ENCODE measurements at regions not wholly inside any gene's neighbourhood (a gene's known extent, or its start where the extent isn't known, plus 50 kb on each side); places are given as distances from the start of the nearest gene placed in this dataset.

- TF ChIP-seq HOXA7 (CRISPR knock-in tag; IDR thresholded peaks at IDR 0.05) (no peak), RAD21 (conservative IDR thresholded peaks at IDR 0.05 in 1 of 2, IDR thresholded peaks at IDR 0.05 in 1 of 2) (no peak), CEBPB (IDR thresholded peaks at IDR 0.05) (no peak)
These were observed 135.6 kb downstream of the TPRA1 start (continued) for GRCh38 chr3:127454968-127455367.

- no peak overlapping the region for H3K27ac ChIP-seq
- TF ChIP-seq NPAS2 (CRISPR knock-in tag; IDR thresholded peaks at IDR 0.05; ENCODE audit: borderline replicate concordance): no peak
- no peak for TF ChIP-seq HOXB13 (CRISPR knock-in tag; IDR thresholded peaks at IDR 0.05; ENCODE audit: low read depth)
- TF ChIP-seq RCOR1 (IDR thresholded peaks at IDR 0.05; ENCODE audit: low read depth, low read length): no peak
- no peak for TF ChIP-seq POLR2AphosphoS2 (conservative IDR thresholded peaks at IDR 0.05; ENCODE audit: low read length)
- no peak for TF ChIP-seq FOSL2 (IDR thresholded peaks at IDR 0.05)
- no peak for TF ChIP-seq FOSL2 (CRISPR knock-in tag; IDR thresholded peaks at IDR 0.05)
- no peak for TF ChIP-seq ZC3H11A (IDR thresholded peaks at IDR 0.05)
- no peak for TF ChIP-seq ZNF302 (CRISPR knock-in tag; IDR thresholded peaks at IDR 0.05)
- TF ChIP-seq ZSCAN20 (CRISPR knock-in tag; IDR thresholded peaks at IDR 0.05): no peak
- no peak for TF ChIP-seq BCL3 (IDR thresholded peaks at IDR 0.05)
- no peak for TF ChIP-seq CHD4 (IDR thresholded peaks at IDR 0.05; ENCODE audit: borderline replicate concordance)
- TF ChIP-seq PHF8 (IDR thresholded peaks at IDR 0.05; ENCODE audit: borderline replicate concordance, low read depth): no peak
- no peak for TF ChIP-seq MAX (IDR thresholded peaks at IDR 0.05)
- POLR2A ChIA-PET: no interaction called here
- no peaks in the 10 kb centered on the region for H3K4me1 ChIP-seq
- H3K4me2 ChIP-seq: no peak overlapping the region
- no peaks in the 10 kb centered on the region for H3K9me3 ChIP-seq
- ATAC-seq: no peak
- no peak for FAIRE-seq
- no peak for DNase-seq (ENCODE audit: low read depth in 1 of 2, low spot score in 1 of 2)
- no peak overlapping the region for H3K4me3 ChIP-seq
- CTCF ChIA-PET: interaction anchor here (1.0 to 5.4 kb wide), 7 partner anchors 12 to 931 kb away, joined by 3 to 49 read pairs (median 8); partner anchors contain the start of gene CHST13
- WGBS (ENCODE audit: missing lambda C conversion rate): 50% methylated on average over 1 of the region's 1 CpG
These were observed 136.5 kb downstream of the TPRA1 start for GRCh38 chr3:127454051-127454450.

GRCh38 chr3:127452321-127452821 lies 138.2 kb downstream of the TPRA1 start:
- DNase-seq (ENCODE audit: low read depth in 1 of 2, low spot score in 1 of 2) (no peak), FAIRE-seq (no peak), ATAC-seq (no peak)
- no peak overlapping the region for H3K27ac ChIP-seq
- ChIA-PET POLR2A (no interaction called here), CTCF (interaction anchor here (1.1 to 5.4 kb wide), 4 partner anchors 471 to 929 kb away, joined by 3 to 49 read pairs (median 6); no protein-coding TSS in a partner anchor)
- H3K4me1 ChIP-seq: no peaks in the 10 kb centered on the region
- no peaks in the 10 kb centered on the region for H3K9me3 ChIP-seq
- H3K4me3 ChIP-seq: no peak overlapping the region
- no peak overlapping the region for H3K4me2 ChIP-seq
- no peak for TF ChIP-seq FOXS1 (CRISPR knock-in tag; IDR thresholded peaks at IDR 0.05)
- TF ChIP-seq EHMT2 (IDR thresholded peaks at IDR 0.05; ENCODE audit: low read depth): no peak
- TF ChIP-seq GATA3 (IDR thresholded peaks at IDR 0.05; ENCODE audit: borderline replicate concordance): no peak
- TF ChIP-seq POLR2AphosphoS2 (conservative IDR thresholded peaks at IDR 0.05; ENCODE audit: low read length): no peak
- TF ChIP-seq PHF8 (IDR thresholded peaks at IDR 0.05; ENCODE audit: borderline replicate concordance, low read depth): no peak
- TF ChIP-seq MAFK (IDR thresholded peaks at IDR 0.05; ENCODE audit: partially characterized antibody): no peak
- TF ChIP-seq HMGXB4 (CRISPR knock-in tag; IDR thresholded peaks at IDR 0.05; ENCODE audit: borderline replicate concordance): no peak
- no peak for TF ChIP-seq CBX8 (IDR thresholded peaks at IDR 0.05)
- no peak for TF ChIP-seq HOXB13 (CRISPR knock-in tag; IDR thresholded peaks at IDR 0.05; ENCODE audit: low read depth)
- TF ChIP-seq ZSCAN20 (CRISPR knock-in tag; IDR thresholded peaks at IDR 0.05): no peak
- no peak for TF ChIP-seq CHD4 (IDR thresholded peaks at IDR 0.05; ENCODE audit: borderline replicate concordance)
- TF ChIP-seq SREBF2 (IDR thresholded peaks at IDR 0.05): no peak
- no peak for TF ChIP-seq RNF2 (IDR thresholded peaks at IDR 0.05; ENCODE audit: borderline replicate concordance, low read depth)
- 0% methylated on average over 1 of the region's 7 CpGs for WGBS (ENCODE audit: missing lambda C conversion rate)
